ENCODE measurements at regions not wholly inside any gene's neighbourhood (a gene's known extent, or its start where the extent isn't known, plus 50 kb on each side); places are given as distances from the start of the nearest gene placed in this dataset.

DNA sequence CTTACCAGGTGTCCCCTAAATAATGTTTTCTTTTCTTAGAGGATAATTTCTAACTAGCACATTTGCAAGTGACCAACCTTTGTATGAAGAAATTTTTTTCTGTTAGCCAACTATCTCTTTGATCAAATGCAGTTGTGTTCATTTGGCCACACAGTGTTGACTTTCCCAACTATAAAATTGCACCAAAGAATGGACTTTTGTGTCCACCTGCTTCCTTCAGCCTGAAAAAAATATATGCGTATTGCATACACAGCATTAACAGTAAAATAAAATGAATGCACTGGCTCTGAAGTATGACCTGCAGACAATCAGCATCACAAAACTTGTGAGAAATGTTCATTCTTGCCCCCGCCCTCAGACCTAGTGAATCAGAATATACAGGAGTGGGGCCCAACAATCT lies 342.0 kb downstream of the SEC23A start:
- FAIRE-seq = no peak
- H3K14ac ChIP-seq (ENCODE audit: insufficient read length) = no peak overlapping the region

More for the DNA sequence above, 342.0 kb downstream of the SEC23A start:
- Histone ChIP-seq H2AK5ac (ENCODE audit: low read depth, low read length) (no peak overlapping the region), H2BK15ac (ENCODE audit: low read length) (no peak overlapping the region), H3K4me3 (ENCODE audit: extremely low read depth in 1 of 4, insufficient read depth in 2 of 4, low read depth in 3 of 4, low read length in 4 of 4) (no peak overlapping the region), H4K20me1 (replicated peaks in 1 of 2; ENCODE audit: control insufficient read depth in 1 of 2, insufficient read depth in 2 of 2, low read length in 2 of 2) (no peaks in the 10 kb centered on the region), H3K27me3 (replicated peaks in 1 of 4; ENCODE audit: control insufficient read depth in 3 of 4, extremely low read depth in 1 of 4, insufficient read depth in 3 of 4, low read length in 3 of 4) (no peaks in the 10 kb centered on the region), H3K23ac (ENCODE audit: insufficient read length) (no peak overlapping the region), H3K27ac (ENCODE audit: low read depth, low read length) (no peak overlapping the region), H4K5ac (ENCODE audit: insufficient read length, low read depth, low read length) (no peak overlapping the region), H3K4me2 (ENCODE audit: insufficient read depth in 1 of 2, low read depth in 2 of 2, low read length in 2 of 2) (no peak overlapping the region), H2BK120ac (replicated peaks; ENCODE audit: low read depth, low read length) (no peak overlapping the region), H4K8ac (ENCODE audit: extremely low read depth, insufficient read depth, low read length) (no peak overlapping the region), H3K9me3 (ENCODE audit: insufficient read depth in 2 of 2, low read depth in 1 of 2, low read length in 1 of 2) (peaks cover 7 to 8% of the 10 kb centered on the region in 2 experiments; a peak in 2 of 4 replicates), H2AFZ (ENCODE audit: low read length) (no peak overlapping the region), H3K79me1 (ENCODE audit: low read depth, low read length) (no peaks in the 10 kb centered on the region), H2BK20ac (ENCODE audit: low read length) (no peak overlapping the region), H3K36me3 (ENCODE audit: control insufficient read depth in 2 of 4, insufficient read depth in 4 of 4, low read length in 3 of 4) (no peaks in the 10 kb centered on the region), H4K91ac (replicated peaks; ENCODE audit: insufficient read length, low read length) (no peak overlapping the region), H2BK5ac (ENCODE audit: low read depth, low read length) (no peak overlapping the region), H3K18ac (ENCODE audit: extremely low read depth, low read length) (no peak overlapping the region), H3K4me1 (replicated peaks in 1 of 4; ENCODE audit: control insufficient read depth in 3 of 4, insufficient read depth in 4 of 4, low read length in 3 of 4) (no peaks in the 10 kb centered on the region), H2BK12ac (ENCODE audit: low read depth, low read length) (no peak overlapping the region), H3K4ac (replicated peaks; ENCODE audit: insufficient read length, low read depth, low read length) (no peak overlapping the region), H3K9ac (replicated peaks in 1 of 4; ENCODE audit: extremely low read depth in 1 of 4, low read depth in 3 of 4, low read length in 3 of 4) (no peak overlapping the region), H3K56ac (replicated peaks; ENCODE audit: insufficient read length, low read depth, low read length) (no peak overlapping the region), H3K23me2 (ENCODE audit: low read depth, low read length) (no peaks in the 10 kb centered on the region), H3K79me2 (ENCODE audit: control insufficient read depth in 1 of 2, insufficient read depth in 2 of 2, low read length in 2 of 2) (no peaks in the 10 kb centered on the region)
- 94% methylated on average over 2 of the region's 2 CpGs; no CpG with 5 or more reads in 1 of the 2 experiments for WGBS, 2 experiments (ENCODE audit: extremely low coverage in 1 of 2, insufficient coverage in 1 of 2, insufficient read length in 1 of 2, insufficient replicate concordance in 2 of 2, low coverage in 1 of 2, low lambda C conversion rate in 2 of 2, missing lambda C conversion rate in 1 of 2)
- ChIA-PET CTCF (ENCODE audit: partially characterized antibody) (interaction anchor here (4.0 kb wide), 1 partner anchor 39 kb away, joined by 12 read pairs; no protein-coding TSS in a partner anchor), POLR2A (ENCODE audit: partially characterized antibody) (no interaction called here)
- TF ChIP-seq, protein P1, sequence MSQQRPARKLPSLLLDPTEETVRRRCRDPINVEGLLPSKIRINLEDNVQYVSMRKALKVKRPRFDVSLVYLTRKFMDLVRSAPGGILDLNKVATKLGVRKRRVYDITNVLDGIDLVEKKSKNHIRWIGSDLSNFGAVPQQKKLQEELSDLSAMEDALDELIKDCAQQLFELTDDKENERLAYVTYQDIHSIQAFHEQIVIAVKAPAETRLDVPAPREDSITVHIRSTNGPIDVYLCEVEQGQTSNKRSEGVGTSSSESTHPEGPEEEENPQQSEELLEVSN (IDR thresholded peaks at IDR 0.05) = no peak
- no peak for TF ChIP-seq POLR2A (IDR thresholded peaks at IDR 0.05; ENCODE audit: control extremely low read depth in 1 of 2, low read depth in 2 of 2, low read length in 2 of 2)
- DNase-seq (ENCODE audit: low read depth in 1 of 2, low spot score in 2 of 2) = no peak

Data from H1 (cell line).